WERI-Rb-1 (cell line): ENCODE measurements at regions not wholly inside any gene's neighbourhood (a gene's known extent, or its start where the extent isn't known, plus 50 kb on each side); places are given as distances from the start of the nearest gene placed in this dataset.
A peak's percentile ranks its signal among the peaks of the same experiment; 100 is the strongest.

Source experiments
- DNase-seq: peaks from one replicate; pipeline ENCODE4 v3.0.0-alpha.2; 2020
- H3K27ac ChIP-seq: fragments of 250-450 bp; sonication (Bioruptor Pico); 2 replicates; pipeline ENCODE4 v1.5.1; 2020; ENCODE audit warnings: mild to moderate bottlenecking, moderate library complexity
- H3K27me3 ChIP-seq: fragments of 250-450 bp; sonication (Bioruptor Pico); 2 replicates; pipeline ENCODE4 v1.5.1; 2021; ENCODE audit warnings: mild to moderate bottlenecking, low read depth, moderate library complexity; ENCODE audit not compliant: insufficient read depth, severe bottlenecking
- H3K36me3 ChIP-seq: fragments of 250-450 bp; sonication (Bioruptor Pico); 2 replicates; pipeline ENCODE4 v1.5.1; 2020; ENCODE audit warnings: mild to moderate bottlenecking, moderate library complexity
- H3K4me3 ChIP-seq: 2 replicates; pipeline ENCODE4 v1.5.1; 2011; ENCODE audit warnings: low read depth, mild to moderate bottlenecking, control low read depth, low read length
- H3K9me3 ChIP-seq: fragments of 250-450 bp; sonication (Bioruptor Pico); 2 replicates; pipeline ENCODE4 v1.5.1; 2021; ENCODE audit warnings: mild to moderate bottlenecking, moderate library complexity; ENCODE audit not compliant: severe bottlenecking
- CTCF ChIP-seq: IDR thresholded peaks from 2 replicates; pipeline ENCODE4 v1.5.1; 2011; ENCODE audit warnings: low read depth, mild to moderate bottlenecking, control low read depth, inconsistent platforms, low read length

- no peak for TF ChIP-seq CTCF
- H3K9me3 ChIP-seq: no peaks in the 10 kb centered on the region
- no peak for DNase-seq
Measured at GRCh38 chr5:89047571-89047970, 164.6 kb upstream of the MEF2C start.

GRCh38 chr5:89045216-89045615 is 162.2 kb upstream of the MEF2C start:
- Histone ChIP-seq H3K27ac (no peak overlapping the region), H3K9me3 (no peaks in the 10 kb centered on the region)

More at GRCh38 chr5:89047571-89047970, 164.6 kb upstream of the MEF2C start:
- Histone ChIP-seq H3K27me3 (no peaks in the 10 kb centered on the region), H3K27ac (no peak overlapping the region), H3K36me3 (no peaks in the 10 kb centered on the region), H3K4me3 (no peak overlapping the region)

GRCh38 chr5:89044674-89045200 is 161.8 kb upstream of the MEF2C start:
- no peak overlapping the region for H3K27ac ChIP-seq
- H3K27me3 ChIP-seq: no peaks in the 10 kb centered on the region
- no peaks in the 10 kb centered on the region for H3K9me3 ChIP-seq
- no peak for TF ChIP-seq CTCF
- no peak overlapping the region for H3K4me3 ChIP-seq
- no peaks in the 10 kb centered on the region for H3K36me3 ChIP-seq
- DNase-seq: no peak

More at GRCh38 chr5:89045216-89045615, 162.2 kb upstream of the MEF2C start:
- H3K36me3 ChIP-seq: no peaks in the 10 kb centered on the region
- no peak for TF ChIP-seq CTCF
- H3K4me3 ChIP-seq: no peak overlapping the region
- no peaks in the 10 kb centered on the region for H3K27me3 ChIP-seq
- DNase-seq: no peak

- Histone ChIP-seq H3K27me3 (no peaks in the 10 kb centered on the region), H3K9me3 (no peaks in the 10 kb centered on the region)
Measured at GRCh38 chr5:89043676-89044075, 160.7 kb upstream of the MEF2C start.

GRCh38 chr5:89042746-89043145 is 159.8 kb upstream of the MEF2C start:
- H3K9me3 ChIP-seq: no peaks in the 10 kb centered on the region
- no peak for TF ChIP-seq CTCF
- no peak overlapping the region for H3K27ac ChIP-seq
- no peaks in the 10 kb centered on the region for H3K27me3 ChIP-seq
- H3K36me3 ChIP-seq: no peaks in the 10 kb centered on the region
- no peak overlapping the region for H3K4me3 ChIP-seq
- no peak for DNase-seq

More at GRCh38 chr5:89043676-89044075, 160.7 kb upstream of the MEF2C start:
- no peak for TF ChIP-seq CTCF
- DNase-seq: no peak
- H3K27ac ChIP-seq: no peak overlapping the region
- no peaks in the 10 kb centered on the region for H3K36me3 ChIP-seq
- H3K4me3 ChIP-seq: no peak overlapping the region

GRCh38 chr5:89041976-89042375 is 159.0 kb upstream of the MEF2C start:
- peak; percentile 32 for DNase-seq
- no peaks in the 10 kb centered on the region for H3K9me3 ChIP-seq
- H3K4me3 ChIP-seq: no peak overlapping the region
- no peak overlapping the region for H3K27ac ChIP-seq
- H3K36me3 ChIP-seq: no peaks in the 10 kb centered on the region
- no peaks in the 10 kb centered on the region for H3K27me3 ChIP-seq
- no peak for TF ChIP-seq CTCF
